ENCODE measurements at regions not wholly inside any gene's neighbourhood (a gene's known extent, or its start where the extent isn't known, plus 50 kb on each side); places are given as distances from the start of the nearest gene placed in this dataset.

DNA sequence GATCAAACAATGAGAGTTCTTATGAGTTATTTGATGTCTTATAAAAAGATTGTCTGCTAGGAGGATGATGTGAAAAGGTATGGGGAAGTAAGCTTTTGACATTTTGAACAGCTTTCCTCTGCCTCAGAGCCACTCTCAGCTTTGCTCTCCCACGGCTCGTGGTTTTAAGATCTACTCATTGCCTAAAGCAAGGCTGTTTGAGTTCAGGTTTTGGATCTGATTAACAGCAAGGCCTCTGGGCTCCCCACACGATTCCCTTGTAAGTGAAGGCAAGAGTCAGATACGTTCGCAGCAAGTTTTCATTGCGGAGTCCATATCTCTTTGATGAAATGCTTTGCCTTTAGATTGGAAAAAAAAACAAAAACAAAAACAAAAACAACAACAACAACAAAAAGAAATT is 515.0 kb upstream of the SALL1 start:
- intact Hi-C loops (cut with DNase I): no loop called here

DNA sequence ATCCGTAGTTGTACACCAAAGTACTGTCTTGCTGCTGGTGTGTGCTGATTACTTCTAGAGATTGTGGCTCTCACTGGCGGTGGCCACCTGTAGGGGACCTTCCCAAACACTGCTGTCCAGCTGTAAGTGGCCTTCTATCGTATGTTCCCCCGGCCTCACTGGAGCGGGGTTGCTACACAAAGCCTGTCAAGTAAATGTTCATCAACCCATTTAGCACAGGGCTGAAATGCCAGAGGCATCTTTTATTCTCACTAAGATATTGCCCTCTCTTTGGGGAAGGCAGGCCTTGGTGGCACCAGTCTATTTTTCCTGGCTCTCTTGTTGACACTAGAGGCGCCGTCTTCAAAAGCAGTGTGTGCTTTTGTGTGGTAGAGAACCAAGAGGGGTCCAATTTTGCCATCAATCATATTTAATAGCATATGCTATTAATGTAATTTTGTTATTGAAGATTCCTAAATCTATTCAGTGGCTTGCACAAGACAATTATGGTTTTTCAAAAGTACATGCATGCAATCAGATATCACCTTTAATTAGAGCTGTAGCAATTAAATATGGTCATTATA is 514.4 kb upstream of the SALL1 start:
- TF ChIP-seq, protein P1, sequence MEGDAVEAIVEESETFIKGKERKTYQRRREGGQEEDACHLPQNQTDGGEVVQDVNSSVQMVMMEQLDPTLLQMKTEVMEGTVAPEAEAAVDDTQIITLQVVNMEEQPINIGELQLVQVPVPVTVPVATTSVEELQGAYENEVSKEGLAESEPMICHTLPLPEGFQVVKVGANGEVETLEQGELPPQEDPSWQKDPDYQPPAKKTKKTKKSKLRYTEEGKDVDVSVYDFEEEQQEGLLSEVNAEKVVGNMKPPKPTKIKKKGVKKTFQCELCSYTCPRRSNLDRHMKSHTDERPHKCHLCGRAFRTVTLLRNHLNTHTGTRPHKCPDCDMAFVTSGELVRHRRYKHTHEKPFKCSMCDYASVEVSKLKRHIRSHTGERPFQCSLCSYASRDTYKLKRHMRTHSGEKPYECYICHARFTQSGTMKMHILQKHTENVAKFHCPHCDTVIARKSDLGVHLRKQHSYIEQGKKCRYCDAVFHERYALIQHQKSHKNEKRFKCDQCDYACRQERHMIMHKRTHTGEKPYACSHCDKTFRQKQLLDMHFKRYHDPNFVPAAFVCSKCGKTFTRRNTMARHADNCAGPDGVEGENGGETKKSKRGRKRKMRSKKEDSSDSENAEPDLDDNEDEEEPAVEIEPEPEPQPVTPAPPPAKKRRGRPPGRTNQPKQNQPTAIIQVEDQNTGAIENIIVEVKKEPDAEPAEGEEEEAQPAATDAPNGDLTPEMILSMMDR (IDR thresholded peaks at IDR 0.05; ENCODE audit: borderline replicate concordance, extremely low read depth, insufficient read depth): no peak
- Histone ChIP-seq H3K27ac (ENCODE audit: low read depth in 2 of 2, low read length in 2 of 2) (no peak overlapping the region), H3K9ac (ENCODE audit: low read length in 3 of 3) (no peak overlapping the region), H3K4me1 (ENCODE audit: control insufficient read depth in 2 of 3, insufficient read depth in 2 of 3, low read depth in 1 of 3, low read length in 3 of 3) (no peaks in the 10 kb centered on the region), H3K27me3 (ENCODE audit: control insufficient read depth, insufficient read depth, low read length) (no peaks in the 10 kb centered on the region), H3K4me3 (ENCODE audit: low read length in 3 of 3) (no peak overlapping the region), H3K36me3 (ENCODE audit: control insufficient read depth in 2 of 3, insufficient read depth in 3 of 3, low read length in 3 of 3) (no peaks in the 10 kb centered on the region), H3K9me3 (ENCODE audit: control insufficient read depth in 2 of 3, insufficient read depth in 1 of 3, low read length in 3 of 3) (no peaks in the 10 kb centered on the region)
- DNase-seq (no peak), FAIRE-seq (no peak)
- intact Hi-C loops (cut with DNase I): no loop called here

More for the DNA sequence above, 515.0 kb upstream of the SALL1 start:
- Histone ChIP-seq H3K27ac (ENCODE audit: low read depth in 2 of 2, low read length in 2 of 2) (no peak overlapping the region), H3K4me3 (ENCODE audit: low read length in 3 of 3) (no peak overlapping the region), H3K9me3 (ENCODE audit: control insufficient read depth in 2 of 3, insufficient read depth in 1 of 3, low read length in 3 of 3) (no peaks in the 10 kb centered on the region), H3K36me3 (ENCODE audit: control insufficient read depth in 2 of 3, insufficient read depth in 3 of 3, low read length in 3 of 3) (no peaks in the 10 kb centered on the region), H3K4me1 (ENCODE audit: control insufficient read depth in 2 of 3, insufficient read depth in 2 of 3, low read depth in 1 of 3, low read length in 3 of 3) (no peaks in the 10 kb centered on the region), H3K27me3 (ENCODE audit: control insufficient read depth, insufficient read depth, low read length) (no peaks in the 10 kb centered on the region), H3K9ac (ENCODE audit: low read length in 3 of 3) (no peak overlapping the region)
- TF ChIP-seq, protein P1 (IDR thresholded peaks at IDR 0.05; ENCODE audit: borderline replicate concordance, extremely low read depth, insufficient read depth): no peak
- DNase-seq (no peak), FAIRE-seq (no peak)

DNA sequence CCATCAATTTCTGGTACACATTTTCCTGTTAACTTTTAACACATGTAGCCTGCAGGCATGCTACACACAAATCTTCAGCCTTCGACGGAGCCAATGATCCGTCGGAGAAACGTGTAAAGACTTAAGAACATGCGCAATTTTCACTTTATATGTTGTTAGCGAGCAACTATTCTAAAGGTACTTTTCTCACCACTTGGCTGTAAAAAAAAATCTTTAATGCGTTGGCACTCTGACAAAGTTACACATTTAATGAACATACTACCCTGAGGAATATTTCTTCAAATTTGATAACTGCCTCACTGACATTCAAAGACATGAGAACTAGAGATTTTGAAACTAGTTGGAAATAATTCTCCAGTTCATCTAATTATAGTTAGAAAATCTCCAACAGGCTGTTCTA is 507.5 kb upstream of the SALL1 start:
- intact Hi-C loops (cut with DNase I): no loop called here
- DNase-seq: no peak
- Histone ChIP-seq H3K9ac (ENCODE audit: low read length in 3 of 3) (no peak overlapping the region), H3K36me3 (ENCODE audit: control insufficient read depth in 2 of 3, insufficient read depth in 3 of 3, low read length in 3 of 3) (no peaks in the 10 kb centered on the region), H3K9me3 (ENCODE audit: control insufficient read depth in 2 of 3, insufficient read depth in 1 of 3, low read length in 3 of 3) (peaks cover 0 to 3% (median 0%) of the 10 kb centered on the region in 3 donors), H3K27me3 (ENCODE audit: control insufficient read depth, insufficient read depth, low read length) (no peaks in the 10 kb centered on the region), H3K4me3 (ENCODE audit: low read length in 3 of 3) (no peak overlapping the region), H3K27ac (ENCODE audit: low read depth in 2 of 2, low read length in 2 of 2) (no peak overlapping the region), H3K4me1 (ENCODE audit: control insufficient read depth in 2 of 3, insufficient read depth in 2 of 3, low read depth in 1 of 3, low read length in 3 of 3) (no peaks in the 10 kb centered on the region)
- TF ChIP-seq, protein P1 (IDR thresholded peaks at IDR 0.05; ENCODE audit: borderline replicate concordance, extremely low read depth, insufficient read depth): no peak
- no peak for FAIRE-seq

DNA sequence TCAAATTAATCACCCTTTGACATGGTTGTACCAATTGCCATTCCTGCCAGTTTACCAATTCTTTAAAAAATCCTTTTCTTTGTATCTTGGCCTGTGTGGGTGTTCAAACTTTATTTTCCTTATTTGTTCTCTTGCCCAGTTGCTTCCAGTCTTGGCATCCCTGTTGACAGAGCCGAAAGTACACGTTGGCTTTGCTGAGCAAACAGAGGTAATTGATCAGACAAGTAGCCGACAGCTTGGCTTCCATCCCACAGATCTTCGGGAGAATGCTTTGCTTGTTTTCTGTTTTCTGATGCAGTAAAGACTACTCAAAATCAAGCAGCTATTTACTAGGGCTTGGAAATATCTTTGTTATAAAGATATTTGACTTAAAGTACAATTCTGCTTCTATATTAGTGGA is 506.8 kb upstream of the SALL1 start:
- Histone ChIP-seq H3K4me1 (ENCODE audit: control insufficient read depth in 2 of 3, insufficient read depth in 2 of 3, low read depth in 1 of 3, low read length in 3 of 3) (no peaks in the 10 kb centered on the region), H3K36me3 (ENCODE audit: control insufficient read depth in 2 of 3, insufficient read depth in 3 of 3, low read length in 3 of 3) (no peaks in the 10 kb centered on the region), H3K9ac (ENCODE audit: low read length in 3 of 3) (no peak overlapping the region), H3K4me3 (ENCODE audit: low read length in 3 of 3) (no peak overlapping the region), H3K27me3 (ENCODE audit: control insufficient read depth, insufficient read depth, low read length) (no peaks in the 10 kb centered on the region), H3K9me3 (ENCODE audit: control insufficient read depth in 2 of 3, insufficient read depth in 1 of 3, low read length in 3 of 3) (peaks cover 0 to 3% (median 0%) of the 10 kb centered on the region in 3 donors), H3K27ac (ENCODE audit: low read depth in 2 of 2, low read length in 2 of 2) (no peak overlapping the region)
- FAIRE-seq (no peak), DNase-seq (no peak)
- intact Hi-C loops (cut with DNase I): no loop called here
- TF ChIP-seq, protein P1 (IDR thresholded peaks at IDR 0.05; ENCODE audit: borderline replicate concordance, extremely low read depth, insufficient read depth): no peak
